AG09309 (cell line): ENCODE measurements at regions not wholly inside any gene's neighbourhood (a gene's known extent, or its start where the extent isn't known, plus 50 kb on each side); places are given as distances from the start of the nearest gene placed in this dataset.

Experiments
- DNase-seq: peaks from one replicate; pipeline ENCODE4 v3.0.0-alpha.2; 2010; ENCODE audit warnings: low read depth
- H3K4me3 ChIP-seq: 2 replicates; pipeline ENCODE4 v1.5.1; 2011; ENCODE audit warnings: mild to moderate bottlenecking, low read depth, low read length, moderate library complexity; ENCODE audit not compliant: control insufficient read depth
- TF ChIP-seq, protein P1 (sequence below): IDR thresholded peaks from 2 replicates; pipeline ENCODE4 v1.5.1; 2011; ENCODE audit warnings: mild to moderate bottlenecking, low read depth, low read length, inconsistent platforms; ENCODE audit not compliant: insufficient read depth, control insufficient read depth; ENCODE audit errors: missing control alignments

GRCh38 chr4:27534488-27534887, 673.8 kb downstream of the STIM2 start:
- TF ChIP-seq, protein P1, sequence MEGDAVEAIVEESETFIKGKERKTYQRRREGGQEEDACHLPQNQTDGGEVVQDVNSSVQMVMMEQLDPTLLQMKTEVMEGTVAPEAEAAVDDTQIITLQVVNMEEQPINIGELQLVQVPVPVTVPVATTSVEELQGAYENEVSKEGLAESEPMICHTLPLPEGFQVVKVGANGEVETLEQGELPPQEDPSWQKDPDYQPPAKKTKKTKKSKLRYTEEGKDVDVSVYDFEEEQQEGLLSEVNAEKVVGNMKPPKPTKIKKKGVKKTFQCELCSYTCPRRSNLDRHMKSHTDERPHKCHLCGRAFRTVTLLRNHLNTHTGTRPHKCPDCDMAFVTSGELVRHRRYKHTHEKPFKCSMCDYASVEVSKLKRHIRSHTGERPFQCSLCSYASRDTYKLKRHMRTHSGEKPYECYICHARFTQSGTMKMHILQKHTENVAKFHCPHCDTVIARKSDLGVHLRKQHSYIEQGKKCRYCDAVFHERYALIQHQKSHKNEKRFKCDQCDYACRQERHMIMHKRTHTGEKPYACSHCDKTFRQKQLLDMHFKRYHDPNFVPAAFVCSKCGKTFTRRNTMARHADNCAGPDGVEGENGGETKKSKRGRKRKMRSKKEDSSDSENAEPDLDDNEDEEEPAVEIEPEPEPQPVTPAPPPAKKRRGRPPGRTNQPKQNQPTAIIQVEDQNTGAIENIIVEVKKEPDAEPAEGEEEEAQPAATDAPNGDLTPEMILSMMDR: no peak

GRCh38 chr4:27568236-27568951, 707.8 kb downstream of the STIM2 start:
- no peak for DNase-seq
- TF ChIP-seq, protein P1: no peak
- no peak overlapping the region for H3K4me3 ChIP-seq

More at GRCh38 chr4:27534488-27534887, 673.8 kb downstream of the STIM2 start:
- DNase-seq: no peak
- H3K4me3 ChIP-seq: no peak overlapping the region

DNA sequence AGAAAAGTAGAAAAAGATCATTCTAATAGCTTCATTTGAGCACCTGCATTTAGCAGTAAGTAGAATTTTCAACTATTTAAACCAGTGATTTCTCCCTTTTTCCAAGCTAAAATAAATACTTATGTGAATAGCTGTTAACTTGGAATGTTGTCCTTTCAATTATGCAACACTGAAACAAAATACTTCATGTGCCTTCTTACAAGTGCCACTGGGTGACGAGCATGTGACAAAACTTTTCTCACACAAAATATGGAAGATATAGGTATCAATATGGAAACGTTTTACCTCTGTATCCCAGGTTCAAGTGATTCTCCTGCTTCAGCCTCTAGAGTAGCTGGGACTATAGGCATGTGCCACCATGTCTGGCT, 708.3 kb downstream of the STIM2 start:
- no peak for DNase-seq
- H3K4me3 ChIP-seq: no peak overlapping the region
- TF ChIP-seq, protein P1: no peak

DNA sequence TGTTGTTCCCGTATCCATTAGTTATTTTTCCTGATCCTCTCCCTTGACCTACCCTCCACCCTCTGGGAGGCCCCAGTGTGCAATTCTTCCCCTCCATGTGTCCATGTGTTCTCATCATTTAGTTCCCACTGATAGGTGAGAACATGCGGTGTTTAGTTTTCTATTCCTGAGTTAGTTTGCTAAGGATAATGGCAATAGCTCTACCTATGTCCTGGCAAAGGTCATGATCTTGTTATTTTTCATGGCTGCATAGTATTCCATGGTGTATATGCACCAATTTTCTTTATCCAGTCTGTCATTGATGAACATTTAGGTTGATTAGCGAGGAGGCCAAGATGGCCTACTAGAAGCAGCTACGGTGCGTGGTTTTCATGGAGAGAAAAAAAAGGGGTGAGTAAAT, 714.1 kb downstream of the STIM2 start:
- TF ChIP-seq, protein P1: no peak
- H3K4me3 ChIP-seq: no peak overlapping the region

DNA sequence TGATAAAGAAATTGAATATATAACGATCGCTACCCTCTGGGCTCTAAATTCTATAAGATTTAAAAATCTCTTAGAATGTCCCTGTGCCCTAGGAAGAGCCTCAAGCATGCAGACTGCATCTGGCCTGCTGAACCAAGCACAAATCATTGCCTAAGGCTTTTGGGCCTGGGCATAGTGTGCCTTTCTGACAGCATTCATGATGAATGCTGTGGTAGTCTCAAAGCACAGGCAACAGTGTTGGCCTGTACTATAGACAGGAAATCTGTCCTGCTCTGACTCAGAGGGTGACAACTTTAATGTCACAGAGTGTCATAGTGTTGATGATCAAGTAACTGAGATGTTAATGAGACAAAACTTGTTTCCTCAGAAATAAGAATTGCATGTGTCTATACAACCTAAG, 717.3 kb downstream of the STIM2 start:
- DNase-seq: no peak
- TF ChIP-seq, protein P1: no peak
- H3K4me3 ChIP-seq: no peak overlapping the region

More for the DNA sequence above, 714.1 kb downstream of the STIM2 start:
- no peak for DNase-seq

GRCh38 chr4:27592738-27593137, 732.1 kb downstream of the STIM2 start:
- TF ChIP-seq, protein P1: no peak
- DNase-seq: no peak
- no peak overlapping the region for H3K4me3 ChIP-seq
